ENCODE measurements at regions not wholly inside any gene's neighbourhood (a gene's known extent, or its start where the extent isn't known, plus 50 kb on each side); places are given as distances from the start of the nearest gene placed in this dataset.

DNA sequence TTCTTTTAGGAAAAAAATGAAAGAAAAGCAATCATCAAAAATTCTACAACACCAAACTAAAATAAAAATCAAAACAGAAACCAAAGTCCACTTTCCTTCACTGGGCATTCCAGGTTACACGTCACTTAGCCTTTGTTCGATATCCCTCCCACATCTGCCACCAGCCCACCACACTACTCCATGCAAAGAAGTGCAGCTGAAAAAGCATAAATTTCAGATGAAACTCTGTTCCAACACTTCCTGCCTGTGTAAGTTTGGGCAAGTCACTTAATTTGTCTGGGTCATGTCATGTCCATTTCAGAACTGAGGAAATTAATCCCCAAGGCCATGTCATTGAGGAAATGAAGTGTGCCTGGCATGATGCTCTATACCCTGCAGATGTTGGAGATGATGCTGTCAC is 354.3 kb upstream of the USP24 start:
- TF ChIP-seq CTCF (conservative IDR thresholded peaks at IDR 0.05 in 1 of 2, IDR thresholded peaks at IDR 0.05 in 1 of 2; ENCODE audit: extremely low read depth in 1 of 2, insufficient read depth in 1 of 2, low read depth in 1 of 2, low read length in 2 of 2), result no peak
- no peak for TF ChIP-seq EZH2 (IDR thresholded peaks at IDR 0.05; ENCODE audit: borderline replicate concordance, low read length)

All from mammary epithelial cell (primary cell).